ENCODE measurements at regions not wholly inside any gene's neighbourhood (a gene's known extent, or its start where the extent isn't known, plus 50 kb on each side); places are given as distances from the start of the nearest gene placed in this dataset.

- DNase-seq, result no peak
Observed at GRCh38 chr2:16287831-16288230, 347.5 kb downstream of the MYCN start.

- no peak for DNase-seq
Observed at GRCh38 chr2:16287281-16287680, 346.9 kb downstream of the MYCN start.

- no peak for DNase-seq
Observed at GRCh38 chr2:16285813-16286510, 345.6 kb downstream of the MYCN start.

GRCh38 chr2:16284941-16285625 is 344.7 kb downstream of the MYCN start:
- DNase-seq, result no peak

- DNase-seq, result no peak
Observed at GRCh38 chr2:16283071-16283850, 342.9 kb downstream of the MYCN start.

- no peak for DNase-seq
Observed at GRCh38 chr2:16282511-16282910, 342.2 kb downstream of the MYCN start.

- DNase-seq, result no peak
Observed at GRCh38 chr2:16281451-16282335, 341.3 kb downstream of the MYCN start.

GRCh38 chr2:16280081-16280480 is 339.7 kb downstream of the MYCN start:
- no peak for DNase-seq

GRCh38 chr2:16279641-16280040 is 339.3 kb downstream of the MYCN start:
- no peak for DNase-seq

- no peak for DNase-seq
Observed at GRCh38 chr2:16279201-16279570, 338.8 kb downstream of the MYCN start.

GRCh38 chr2:16278421-16279200 is 338.3 kb downstream of the MYCN start:
- DNase-seq, result no peak

GRCh38 chr2:16277117-16277516 is 336.8 kb downstream of the MYCN start:
- DNase-seq, result no peak

- DNase-seq, result no peak
Observed at GRCh38 chr2:16275661-16276060, 335.3 kb downstream of the MYCN start.

GRCh38 chr2:16275131-16275530 is 334.8 kb downstream of the MYCN start:
- DNase-seq, result no peak

GRCh38 chr2:16273111-16273510 is 332.8 kb downstream of the MYCN start:
- DNase-seq, result no peak

- DNase-seq, result no peak
Observed at GRCh38 chr2:16272038-16272788, 331.9 kb downstream of the MYCN start.

- DNase-seq, result no peak
Observed at GRCh38 chr2:16271231-16271896, 331.0 kb downstream of the MYCN start.

- no peak for DNase-seq
Observed at GRCh38 chr2:16270441-16270840, 330.1 kb downstream of the MYCN start.

- DNase-seq, result no peak
Observed at GRCh38 chr2:16268301-16269000, 328.1 kb downstream of the MYCN start.

- no peak for DNase-seq
Observed at GRCh38 chr2:16266571-16266970, 326.2 kb downstream of the MYCN start.
